ENCODE measurements at regions not wholly inside any gene's neighbourhood (a gene's known extent, or its start where the extent isn't known, plus 50 kb on each side); places are given as distances from the start of the nearest gene placed in this dataset.
"Not testable (repeated sequence)": the region's sequence is repeated elsewhere in the genome, so short reads cannot be mapped to it uniquely, and the experiment has no call there.

DNA sequence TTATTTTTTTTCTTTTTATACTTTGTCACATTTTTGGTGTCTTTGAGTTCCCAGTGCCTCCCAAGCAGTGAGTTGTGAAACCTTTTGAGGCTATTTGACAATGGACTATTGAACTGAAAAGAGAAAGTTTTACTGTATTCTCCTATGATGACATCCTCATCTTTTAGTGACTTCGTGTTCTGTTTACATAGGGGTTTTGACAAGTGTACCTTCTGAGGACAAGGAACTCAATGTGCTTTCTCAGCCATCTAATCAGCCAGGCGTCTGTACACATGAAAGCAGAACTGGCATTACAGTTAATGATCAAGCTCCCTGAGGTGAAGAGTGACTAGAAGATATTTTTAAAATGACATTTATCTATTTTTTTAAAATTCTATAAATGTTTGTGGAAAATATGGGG lies 175.5 kb downstream of the ANXA1 start:
- Histone ChIP-seq H3K9ac (replicated peaks; ENCODE audit: extremely low read depth, insufficient read depth, low read length) (no peak overlapping the region), H3K9me1 (replicated peaks; ENCODE audit: control insufficient read depth, extremely low read depth, insufficient read depth, low read length) (no peaks in the 10 kb centered on the region), H3K4me1 (ENCODE audit: control insufficient read depth, extremely low read depth, insufficient read depth, low read length) (no peaks in the 10 kb centered on the region), H4K20me1 (replicated peaks; ENCODE audit: control insufficient read depth, extremely low read depth, insufficient read depth, low read length) (no peaks in the 10 kb centered on the region), H3K9me3 (replicated peaks; ENCODE audit: control insufficient read depth, insufficient read depth, low read length) (no peaks in the 10 kb centered on the region), H3K4me2 (ENCODE audit: insufficient read depth, low read length) (no peak overlapping the region), H3K27ac (ENCODE audit: insufficient read depth, low read depth, low read length) (no peak overlapping the region), H2AFZ (ENCODE audit: low read depth, low read length) (no peak overlapping the region), H3K36me3 (ENCODE audit: control insufficient read depth in 2 of 2, extremely low read depth in 1 of 2, insufficient read depth in 2 of 2, low read length in 2 of 2) (no peaks in the 10 kb centered on the region), H3K79me2 (ENCODE audit: control insufficient read depth, insufficient read depth, low read length) (no peaks in the 10 kb centered on the region), H3K4me3 (replicated peaks in 1 of 3; ENCODE audit: insufficient read depth in 1 of 3, low read depth in 1 of 3, low read length in 3 of 3) (no peak overlapping the region), H3K27me3 (ENCODE audit: control insufficient read depth in 2 of 2, insufficient read depth in 2 of 2, low read length in 2 of 2) (no peaks in the 10 kb centered on the region)
- POLR2A ChIA-PET: no interaction called here
- CTCF ChIA-PET: no interaction called here
- TF ChIP-seq, protein P1, sequence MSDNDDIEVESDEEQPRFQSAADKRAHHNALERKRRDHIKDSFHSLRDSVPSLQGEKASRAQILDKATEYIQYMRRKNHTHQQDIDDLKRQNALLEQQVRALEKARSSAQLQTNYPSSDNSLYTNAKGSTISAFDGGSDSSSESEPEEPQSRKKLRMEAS (IDR thresholded peaks at IDR 0.05; ENCODE audit: insufficient read depth, insufficient read length): no peak
- TF ChIP-seq JUN (IDR thresholded peaks at IDR 0.05; ENCODE audit: borderline replicate concordance, insufficient read depth, insufficient read length, low read depth) (no peak), POLR2AphosphoS5 (IDR thresholded peaks at IDR 0.05; ENCODE audit: insufficient read depth, low read depth, low read length) (no peak), MYC (IDR thresholded peaks at IDR 0.05; ENCODE audit: low read depth, low read length) (no peak), FOS (IDR thresholded peaks at IDR 0.05; ENCODE audit: borderline replicate concordance, insufficient read depth, low read length) (no peak), GATA2 (IDR thresholded peaks at IDR 0.05; ENCODE audit: insufficient read depth, insufficient read length, low read depth, low read length) (no peak), EZH2 (IDR thresholded peaks at IDR 0.05; ENCODE audit: borderline replicate concordance, low read depth, low read length, severe bottlenecking) (no peak), POLR2A (IDR thresholded peaks at IDR 0.05; ENCODE audit: low read depth, low read length) (no peak)
- TF ChIP-seq, protein P2, sequence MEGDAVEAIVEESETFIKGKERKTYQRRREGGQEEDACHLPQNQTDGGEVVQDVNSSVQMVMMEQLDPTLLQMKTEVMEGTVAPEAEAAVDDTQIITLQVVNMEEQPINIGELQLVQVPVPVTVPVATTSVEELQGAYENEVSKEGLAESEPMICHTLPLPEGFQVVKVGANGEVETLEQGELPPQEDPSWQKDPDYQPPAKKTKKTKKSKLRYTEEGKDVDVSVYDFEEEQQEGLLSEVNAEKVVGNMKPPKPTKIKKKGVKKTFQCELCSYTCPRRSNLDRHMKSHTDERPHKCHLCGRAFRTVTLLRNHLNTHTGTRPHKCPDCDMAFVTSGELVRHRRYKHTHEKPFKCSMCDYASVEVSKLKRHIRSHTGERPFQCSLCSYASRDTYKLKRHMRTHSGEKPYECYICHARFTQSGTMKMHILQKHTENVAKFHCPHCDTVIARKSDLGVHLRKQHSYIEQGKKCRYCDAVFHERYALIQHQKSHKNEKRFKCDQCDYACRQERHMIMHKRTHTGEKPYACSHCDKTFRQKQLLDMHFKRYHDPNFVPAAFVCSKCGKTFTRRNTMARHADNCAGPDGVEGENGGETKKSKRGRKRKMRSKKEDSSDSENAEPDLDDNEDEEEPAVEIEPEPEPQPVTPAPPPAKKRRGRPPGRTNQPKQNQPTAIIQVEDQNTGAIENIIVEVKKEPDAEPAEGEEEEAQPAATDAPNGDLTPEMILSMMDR (IDR thresholded peaks at IDR 0.05; ENCODE audit: extremely low read depth in 1 of 2, insufficient read depth in 1 of 2, low read depth in 1 of 2, low read length in 2 of 2): no peak
- dilution Hi-C loops (cut with MboI; ENCODE audit: extremely low pct_ligation_motif_present, low sequenced_read_pairs) (no loop called here), intact Hi-C loops (cut with micrococcal nuclease) (no loop called here)
- FAIRE-seq (no peak), DNase-seq (ENCODE audit: low read depth, low spot score) (no peak)
- no TSS peak for BruUV-seq (replicated peaks)

DNA sequence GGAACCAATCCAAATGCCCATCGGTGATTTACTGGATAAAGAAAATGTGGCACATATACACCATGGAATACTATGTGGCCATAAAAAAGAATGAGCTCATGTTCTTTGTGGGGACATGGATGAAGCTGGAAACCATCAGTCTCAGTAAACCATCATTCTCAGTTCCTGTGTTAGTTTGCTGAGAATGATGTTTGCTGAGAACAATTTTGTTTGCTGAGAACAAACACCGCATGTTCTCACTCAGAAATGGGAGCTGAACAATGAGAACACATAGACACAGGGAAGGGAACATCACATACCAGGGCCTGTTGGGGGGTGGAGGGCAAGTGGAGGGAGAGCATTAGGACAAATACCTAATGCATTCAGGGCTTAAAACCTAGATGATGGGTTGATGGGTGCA lies 185.5 kb downstream of the ANXA1 start:
- CTCF ChIA-PET; H4K20me1 ChIP-seq (replicated peaks; ENCODE audit: control insufficient read depth, extremely low read depth, insufficient read depth, low read length); DNase-seq (ENCODE audit: low read depth, low spot score); H2AFZ ChIP-seq (ENCODE audit: low read depth, low read length); intact Hi-C loops (cut with micrococcal nuclease); H3K9me3 ChIP-seq (replicated peaks; ENCODE audit: control insufficient read depth, insufficient read depth, low read length); H3K36me3 ChIP-seq (ENCODE audit: control insufficient read depth in 2 of 2, extremely low read depth in 1 of 2, insufficient read depth in 2 of 2, low read length in 2 of 2); POLR2A ChIA-PET; H3K4me2 ChIP-seq (ENCODE audit: insufficient read depth, low read length); H3K4me3 ChIP-seq (replicated peaks in 1 of 3; ENCODE audit: insufficient read depth in 1 of 3, low read depth in 1 of 3, low read length in 3 of 3); H3K4me1 ChIP-seq (ENCODE audit: control insufficient read depth, extremely low read depth, insufficient read depth, low read length); H3K9me1 ChIP-seq (replicated peaks; ENCODE audit: control insufficient read depth, extremely low read depth, insufficient read depth, low read length); H3K9ac ChIP-seq (replicated peaks; ENCODE audit: extremely low read depth, insufficient read depth, low read length); FAIRE-seq; H3K27ac ChIP-seq (ENCODE audit: insufficient read depth, low read depth, low read length); H3K27me3 ChIP-seq (ENCODE audit: control insufficient read depth in 2 of 2, insufficient read depth in 2 of 2, low read length in 2 of 2); BruUV-seq (replicated peaks); H3K79me2 ChIP-seq (ENCODE audit: control insufficient read depth, insufficient read depth, low read length); dilution Hi-C loops (cut with MboI; ENCODE audit: extremely low pct_ligation_motif_present, low sequenced_read_pairs): not testable (repeated sequence)

All from endothelial cell of umbilical vein (primary cell).